CD4-positive, alpha-beta T cell treated with Interleukin-15 for 4 hours (primary cell): ENCODE measurements at regions not wholly inside any gene's neighbourhood (a gene's known extent, or its start where the extent isn't known, plus 50 kb on each side); places are given as distances from the start of the nearest gene placed in this dataset.

Experiments used
- DNase-seq: peaks from one replicate; pipeline ENCODE4 v3.0.0-alpha.2; 2020; ENCODE audit warnings: low spot score

- DNase-seq: no peak
Observed at GRCh38 chr3:82087958-82088357, 326.5 kb upstream of the GBE1 start.

GRCh38 chr3:82085851-82086475, 324.5 kb upstream of the GBE1 start:
- no peak for DNase-seq

- DNase-seq: no peak
Observed at GRCh38 chr3:82085356-82085755, 323.9 kb upstream of the GBE1 start.

GRCh38 chr3:82084824-82085223, 323.4 kb upstream of the GBE1 start:
- DNase-seq: no peak

- no peak for DNase-seq
Observed at GRCh38 chr3:82082796-82083195, 321.4 kb upstream of the GBE1 start.

- DNase-seq: no peak
Observed at GRCh38 chr3:82081351-82081750, 319.9 kb upstream of the GBE1 start.

- no peak for DNase-seq
Observed at GRCh38 chr3:82080792-82081191, 319.3 kb upstream of the GBE1 start.

GRCh38 chr3:82080261-82080660, 318.8 kb upstream of the GBE1 start:
- DNase-seq: no peak

GRCh38 chr3:82079335-82079890, 318.0 kb upstream of the GBE1 start:
- no peak for DNase-seq

- DNase-seq: no peak
Observed at GRCh38 chr3:82078246-82078645, 316.8 kb upstream of the GBE1 start.

GRCh38 chr3:82067420-82067819, 306.0 kb upstream of the GBE1 start:
- DNase-seq: no peak

- DNase-seq: no peak
Observed at GRCh38 chr3:82058809-82059208, 297.4 kb upstream of the GBE1 start.

- DNase-seq: no peak
Observed at GRCh38 chr3:82055792-82056191, 294.3 kb upstream of the GBE1 start.

- no peak for DNase-seq
Observed at GRCh38 chr3:82054849-82055248, 293.4 kb upstream of the GBE1 start.

GRCh38 chr3:82053236-82053635, 291.8 kb upstream of the GBE1 start:
- no peak for DNase-seq

- no peak for DNase-seq
Observed at GRCh38 chr3:82050382-82050781, 288.9 kb upstream of the GBE1 start.

GRCh38 chr3:82048711-82049110, 287.3 kb upstream of the GBE1 start:
- DNase-seq: no peak

GRCh38 chr3:82044930-82045705, 283.7 kb upstream of the GBE1 start:
- no peak for DNase-seq

- DNase-seq: no peak
Observed at GRCh38 chr3:82038556-82038955, 277.1 kb upstream of the GBE1 start.

GRCh38 chr3:82033186-82033585, 271.7 kb upstream of the GBE1 start:
- no peak for DNase-seq

GRCh38 chr3:82031596-82031995, 270.2 kb upstream of the GBE1 start:
- DNase-seq: no peak

GRCh38 chr3:82030916-82031315, 269.5 kb upstream of the GBE1 start:
- DNase-seq: no peak

- no peak for DNase-seq
Observed at GRCh38 chr3:82022836-82023235, 261.4 kb upstream of the GBE1 start.

- DNase-seq: no peak
Observed at GRCh38 chr3:82020282-82020681, 258.8 kb upstream of the GBE1 start.
